ENCODE measurements at regions not wholly inside any gene's neighbourhood (a gene's known extent, or its start where the extent isn't known, plus 50 kb on each side); places are given as distances from the start of the nearest gene placed in this dataset.

DNA sequence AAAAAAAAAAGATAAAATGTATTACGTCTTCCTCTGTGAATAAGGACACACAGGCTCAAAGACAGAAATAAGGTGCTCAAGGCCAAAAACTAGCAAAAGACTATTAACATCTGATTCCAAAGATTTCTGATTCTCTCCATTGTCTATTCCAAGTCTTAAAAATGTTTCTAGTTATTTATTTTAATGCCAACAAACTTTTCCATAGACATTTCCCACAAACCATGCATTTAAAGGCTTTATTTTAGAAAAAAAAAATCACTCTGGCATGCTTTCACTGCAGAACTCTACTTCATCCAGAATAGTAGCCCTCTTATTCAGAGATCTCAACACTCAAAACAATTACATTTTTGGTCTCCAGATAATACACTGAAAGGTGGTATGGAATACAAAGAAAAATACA is 545.0 kb upstream of the TENM3 start:
- Histone ChIP-seq H2AK9ac (replicated peaks; ENCODE audit: low read depth, low read length, poor library complexity) (no peak overlapping the region), H3K36me3 (ENCODE audit: control insufficient read depth, insufficient read depth, low read length) (no peaks in the 10 kb centered on the region), H2BK5ac (ENCODE audit: low read depth, low read length, poor library complexity, severe bottlenecking) (no peak overlapping the region), H3K4me1 (ENCODE audit: control insufficient read depth, insufficient read depth, low read length) (no peaks in the 10 kb centered on the region), H3K23ac (ENCODE audit: low read depth, low read length) (no peak overlapping the region), H4K20me1 (ENCODE audit: insufficient read depth, low read length) (no peaks in the 10 kb centered on the region), H2AK5ac (ENCODE audit: low read depth, low read length) (no peak overlapping the region), H3K9me3 (ENCODE audit: control insufficient read depth, insufficient read depth, low read length) (no peaks in the 10 kb centered on the region), H3K18ac (ENCODE audit: low read depth, low read length) (no peak overlapping the region), H4K5ac (ENCODE audit: low read depth, low read length) (no peak overlapping the region), H3K4me3 (ENCODE audit: insufficient read depth, low read depth, low read length) (no peak overlapping the region), H3K56ac (ENCODE audit: extremely low read depth, insufficient read depth, low read length) (no peak overlapping the region), H3K9ac (ENCODE audit: low read depth, low read length) (no peak overlapping the region), H3K4ac (ENCODE audit: low read depth, low read length) (no peak overlapping the region), H3K27me3 (ENCODE audit: control insufficient read depth, insufficient read depth, low read length) (no peaks in the 10 kb centered on the region), H3K4me2 (ENCODE audit: low read depth, low read length) (no peak overlapping the region), H2BK20ac (ENCODE audit: low read depth, low read length) (no peak overlapping the region), H2AFZ (replicated peaks; ENCODE audit: low read length, poor library complexity) (no peak overlapping the region), H4K8ac (ENCODE audit: low read depth in 2 of 2, low read length in 2 of 2) (no peak overlapping the region), H4K91ac (ENCODE audit: insufficient read depth, low read depth, low read length) (no peak overlapping the region), H3K27ac (ENCODE audit: insufficient read depth, low read length) (no peak overlapping the region), H3K14ac (replicated peaks; ENCODE audit: low read depth, low read length) (no peak overlapping the region), H2BK120ac (ENCODE audit: low read depth, low read length) (no peak overlapping the region), H2BK15ac (ENCODE audit: low read depth, low read length) (no peak overlapping the region), H3K79me1 (ENCODE audit: low read depth in 1 of 2, low read length in 2 of 2) (no peaks in the 10 kb centered on the region), H3K9me1 (ENCODE audit: insufficient read depth, low read length) (no peaks in the 10 kb centered on the region; the same call in 1 of the 2 replicates)
- ATAC-seq (ENCODE audit: low read depth) (no peak), DNase-seq (no peak)
- in situ Hi-C loops (cut with MboI; ENCODE audit: low sequenced_read_pairs) (no loop called here), dilution Hi-C loops (cut with HindIII; ENCODE audit: low sequenced_read_pairs, unreplicated experiment) (no loop called here), intact Hi-C loops (cut with micrococcal nuclease) (no loop called here)
- BruUV-seq (replicated peaks) = no TSS peak
- ChIA-PET CTCF (no interaction called here), POLR2A (ENCODE audit: unreplicated experiment) (no interaction called here)
- TF ChIP-seq MXI1 (IDR thresholded peaks at IDR 0.05; ENCODE audit: borderline replicate concordance, low read depth, low read length) (no peak), MAFK (IDR thresholded peaks at IDR 0.05; ENCODE audit: low read depth, low read length) (no peak), CEBPB (IDR thresholded peaks at IDR 0.05; ENCODE audit: low read depth, low read length) (no peak), RAD21 (IDR thresholded peaks at IDR 0.05; ENCODE audit: low read length) (no peak), RFX5 (IDR thresholded peaks at IDR 0.05; ENCODE audit: low read depth, low read length) (no peak), CHD1 (IDR thresholded peaks at IDR 0.05; ENCODE audit: low read depth, low read length) (no peak), SMC3 (IDR thresholded peaks at IDR 0.05; ENCODE audit: low read depth, low read length) (no peak), NFE2L2 (IDR thresholded peaks at IDR 0.05; ENCODE audit: low read depth, low read length) (no peak), BHLHE40 (IDR thresholded peaks at IDR 0.05; ENCODE audit: low read depth, low read length) (no peak), RCOR1 (IDR thresholded peaks at IDR 0.05; ENCODE audit: insufficient replicate concordance, low read length) (no peak), FOS (IDR thresholded peaks at IDR 0.05; ENCODE audit: low read depth, low read length) (no peak), POLR2A (IDR thresholded peaks at IDR 0.05; ENCODE audit: low read depth, low read length) (no peak)
- TF ChIP-seq, protein P1, sequence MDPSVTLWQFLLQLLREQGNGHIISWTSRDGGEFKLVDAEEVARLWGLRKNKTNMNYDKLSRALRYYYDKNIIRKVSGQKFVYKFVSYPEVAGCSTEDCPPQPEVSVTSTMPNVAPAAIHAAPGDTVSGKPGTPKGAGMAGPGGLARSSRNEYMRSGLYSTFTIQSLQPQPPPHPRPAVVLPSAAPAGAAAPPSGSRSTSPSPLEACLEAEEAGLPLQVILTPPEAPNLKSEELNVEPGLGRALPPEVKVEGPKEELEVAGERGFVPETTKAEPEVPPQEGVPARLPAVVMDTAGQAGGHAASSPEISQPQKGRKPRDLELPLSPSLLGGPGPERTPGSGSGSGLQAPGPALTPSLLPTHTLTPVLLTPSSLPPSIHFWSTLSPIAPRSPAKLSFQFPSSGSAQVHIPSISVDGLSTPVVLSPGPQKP (IDR thresholded peaks at IDR 0.05; ENCODE audit: borderline replicate concordance, low read depth, low read length) = no peak
- TF ChIP-seq, protein P2, sequence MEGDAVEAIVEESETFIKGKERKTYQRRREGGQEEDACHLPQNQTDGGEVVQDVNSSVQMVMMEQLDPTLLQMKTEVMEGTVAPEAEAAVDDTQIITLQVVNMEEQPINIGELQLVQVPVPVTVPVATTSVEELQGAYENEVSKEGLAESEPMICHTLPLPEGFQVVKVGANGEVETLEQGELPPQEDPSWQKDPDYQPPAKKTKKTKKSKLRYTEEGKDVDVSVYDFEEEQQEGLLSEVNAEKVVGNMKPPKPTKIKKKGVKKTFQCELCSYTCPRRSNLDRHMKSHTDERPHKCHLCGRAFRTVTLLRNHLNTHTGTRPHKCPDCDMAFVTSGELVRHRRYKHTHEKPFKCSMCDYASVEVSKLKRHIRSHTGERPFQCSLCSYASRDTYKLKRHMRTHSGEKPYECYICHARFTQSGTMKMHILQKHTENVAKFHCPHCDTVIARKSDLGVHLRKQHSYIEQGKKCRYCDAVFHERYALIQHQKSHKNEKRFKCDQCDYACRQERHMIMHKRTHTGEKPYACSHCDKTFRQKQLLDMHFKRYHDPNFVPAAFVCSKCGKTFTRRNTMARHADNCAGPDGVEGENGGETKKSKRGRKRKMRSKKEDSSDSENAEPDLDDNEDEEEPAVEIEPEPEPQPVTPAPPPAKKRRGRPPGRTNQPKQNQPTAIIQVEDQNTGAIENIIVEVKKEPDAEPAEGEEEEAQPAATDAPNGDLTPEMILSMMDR (conservative IDR thresholded peaks at IDR 0.05; ENCODE audit: low read depth, low read length) = no peak
- TF ChIP-seq, protein P3, sequence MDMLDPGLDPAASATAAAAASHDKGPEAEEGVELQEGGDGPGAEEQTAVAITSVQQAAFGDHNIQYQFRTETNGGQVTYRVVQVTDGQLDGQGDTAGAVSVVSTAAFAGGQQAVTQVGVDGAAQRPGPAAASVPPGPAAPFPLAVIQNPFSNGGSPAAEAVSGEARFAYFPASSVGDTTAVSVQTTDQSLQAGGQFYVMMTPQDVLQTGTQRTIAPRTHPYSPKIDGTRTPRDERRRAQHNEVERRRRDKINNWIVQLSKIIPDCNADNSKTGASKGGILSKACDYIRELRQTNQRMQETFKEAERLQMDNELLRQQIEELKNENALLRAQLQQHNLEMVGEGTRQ (IDR thresholded peaks at IDR 0.05; ENCODE audit: low read depth, low read length) = no peak
- WGBS, 2 experiments (ENCODE audit: extremely low coverage in 2 of 2, insufficient read length in 1 of 2) = no CpG with 5 or more reads among the region's 1 CpG

Measured in IMR-90 (cell line).